HEK293T (cell line): ENCODE measurements at regions not wholly inside any gene's neighbourhood (a gene's known extent, or its start where the extent isn't known, plus 50 kb on each side); places are given as distances from the start of the nearest gene placed in this dataset.

Experiments used
- BHLHE40 ChIP-seq: fragments of 450-650 bp; IDR thresholded peaks from 2 replicates; pipeline ENCODE4 v1.6.1; 2016; ENCODE audit warnings: mild to moderate bottlenecking, moderate library complexity, borderline replicate concordance
- ELF4 ChIP-seq: fragments of 450-650 bp; IDR thresholded peaks from 2 replicates; pipeline ENCODE4 v1.6.1; 2017; ENCODE audit warnings: antibody characterized with exemption
- HDGF ChIP-seq: fragments of 450-650 bp; IDR thresholded peaks from 2 replicates; pipeline ENCODE4 v1.6.1; 2017; ENCODE audit warnings: antibody characterized with exemption, borderline replicate concordance
- L3MBTL2 ChIP-seq: fragments of 450-650 bp; conservative IDR thresholded peaks from 2 replicates; pipeline ENCODE4 v1.6.1; 2016; ENCODE audit warnings: mild to moderate bottlenecking
- ZNF384 ChIP-seq: fragments of 450-650 bp; IDR thresholded peaks from 2 replicates; pipeline ENCODE4 v1.6.1; 2016
- TF ChIP-seq, protein P1 (sequence below): fragments of 450-650 bp; IDR thresholded peaks from 2 replicates; pipeline ENCODE4 v1.6.1; 2016

DNA sequence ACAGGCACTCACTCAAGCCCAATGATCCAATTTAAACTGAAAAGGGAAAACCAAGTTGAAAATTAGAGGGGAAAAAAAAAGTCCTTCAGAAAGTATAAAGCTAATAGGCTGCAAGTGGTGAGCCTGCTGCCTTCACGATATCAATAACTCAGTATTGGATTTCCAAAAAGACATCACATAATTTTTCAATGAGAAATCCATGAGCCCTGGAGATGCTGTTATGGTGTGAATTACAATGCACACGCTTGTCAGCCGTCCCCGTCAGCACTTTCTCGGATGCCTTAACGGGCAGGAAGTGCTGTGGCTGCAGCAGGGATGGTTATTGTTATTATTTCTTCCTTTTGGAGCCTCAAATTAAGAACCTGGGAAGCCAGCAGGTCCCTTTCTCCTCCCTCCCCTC, 138.5 kb downstream of the DHX35 start:
- TF ChIP-seq BHLHE40 (no peak), L3MBTL2 (no peak), ZNF384 (no peak), HDGF (no peak), ELF4 (no peak)
- TF ChIP-seq, protein P1, sequence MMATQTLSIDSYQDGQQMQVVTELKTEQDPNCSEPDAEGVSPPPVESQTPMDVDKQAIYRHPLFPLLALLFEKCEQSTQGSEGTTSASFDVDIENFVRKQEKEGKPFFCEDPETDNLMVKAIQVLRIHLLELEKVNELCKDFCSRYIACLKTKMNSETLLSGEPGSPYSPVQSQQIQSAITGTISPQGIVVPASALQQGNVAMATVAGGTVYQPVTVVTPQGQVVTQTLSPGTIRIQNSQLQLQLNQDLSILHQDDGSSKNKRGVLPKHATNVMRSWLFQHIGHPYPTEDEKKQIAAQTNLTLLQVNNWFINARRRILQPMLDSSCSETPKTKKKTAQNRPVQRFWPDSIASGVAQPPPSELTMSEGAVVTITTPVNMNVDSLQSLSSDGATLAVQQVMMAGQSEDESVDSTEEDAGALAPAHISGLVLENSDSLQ = no peak
